Hepatocyte (in vitro differentiated cells): ENCODE measurements at regions not wholly inside any gene's neighbourhood (a gene's known extent, or its start where the extent isn't known, plus 50 kb on each side); places are given as distances from the start of the nearest gene placed in this dataset.

Experiments
- DNase-seq: peaks from one replicate; pipeline ENCODE4 v3.0.0-alpha.2; 2016; ENCODE audit warnings: low spot score
- H2AFZ ChIP-seq: fragments of 200-600 bp; sonication (generic); 2 replicates; pipeline ENCODE4 v1.6.0; 2016; ENCODE audit warnings: antibody characterized with exemption, mild to moderate bottlenecking
- H3K27ac ChIP-seq: fragments of 200-600 bp; sonication (generic); 2 replicates; pipeline ENCODE4 v1.5.1; 2016; ENCODE audit warnings: mild to moderate bottlenecking
- H3K27me3 ChIP-seq: fragments of 200-600 bp; sonication (generic); 2 replicates; pipeline ENCODE4 v1.6.1; 2016
- H3K36me3 ChIP-seq: fragments of 200-600 bp; sonication (generic); replicated peaks from 2 replicates; pipeline ENCODE4 v1.5.1; 2016; ENCODE audit warnings: low read depth; ENCODE audit not compliant: insufficient read depth
- H3K4me1 ChIP-seq: fragments of 200-600 bp; sonication (generic); 2 replicates; pipeline ENCODE4 v1.5.1; 2016; ENCODE audit warnings: mild to moderate bottlenecking, moderate library complexity; ENCODE audit not compliant: insufficient read depth
- H3K4me2 ChIP-seq: fragments of 200-600 bp; sonication (generic); 2 replicates; pipeline ENCODE4 v1.6.0; 2016
- H3K4me3 ChIP-seq: fragments of 200-600 bp; sonication (generic); 2 replicates; pipeline ENCODE4 v1.5.1; 2016; ENCODE audit warnings: mild to moderate bottlenecking
- H3K79me2 ChIP-seq: fragments of 200-600 bp; sonication (generic); 2 replicates; pipeline ENCODE4 v1.6.0; 2017; ENCODE audit warnings: mild to moderate bottlenecking
- H3K9me2 ChIP-seq: fragments of 200-600 bp; sonication (generic); replicated peaks from 2 replicates; pipeline ENCODE4 v1.6.0; 2017; ENCODE audit warnings: mild to moderate bottlenecking; ENCODE audit not compliant: insufficient read depth
- H3K9me3 ChIP-seq: fragments of 200-600 bp; sonication (generic); 2 replicates; pipeline ENCODE4 v1.5.1; 2016; ENCODE audit warnings: low read depth, mild to moderate bottlenecking
- H4K20me1 ChIP-seq: fragments of 200-600 bp; sonication (generic); 2 replicates; pipeline ENCODE4 v1.6.0; 2016; ENCODE audit warnings: mild to moderate bottlenecking; ENCODE audit not compliant: insufficient read depth, poor library complexity, severe bottlenecking
- CTCF ChIP-seq: fragments of 200-600 bp; sonication (generic); IDR thresholded peaks from 2 replicates; pipeline ENCODE4 v1.5.1; 2016; ENCODE audit warnings: antibody characterized with exemption, mild to moderate bottlenecking; ENCODE audit not compliant: poor library complexity
- EZH2 ChIP-seq: fragments of 200-600 bp; sonication (generic); IDR thresholded peaks from 2 replicates; pipeline ENCODE4 v1.6.1; 2016; ENCODE audit warnings: antibody characterized with exemption, mild to moderate bottlenecking, borderline replicate concordance
- EZH2phosphoT487 ChIP-seq: fragments of 200-600 bp; sonication (generic); IDR thresholded peaks from one replicate; pipeline ENCODE4 v1.6.1; 2018; ENCODE audit warnings: antibody characterized with exemption, mild to moderate bottlenecking, low read depth, moderate library complexity; ENCODE audit not compliant: unreplicated experiment, severe bottlenecking
- WGBS: methylation state at CpG from one replicate; pipeline ENCODE4 v1.1.6; 2016; ENCODE audit warnings: low lambda C conversion rate; ENCODE audit errors: missing lambda C conversion rate; 5-methylcytosine and 5-hydroxymethylcytosine counted together

GRCh38 chr15:53833134-53833624 lies 73.7 kb upstream of the WDR72 start:
- Histone ChIP-seq H3K79me2 (no peaks in the 10 kb centered on the region), H3K27me3 (no peaks in the 10 kb centered on the region), H3K36me3 (no peaks in the 10 kb centered on the region), H3K4me3 (no peak overlapping the region), H3K4me1 (peaks cover 66% of the 10 kb centered on the region), H3K9me3 (no peaks in the 10 kb centered on the region), H3K9me2 (no peaks in the 10 kb centered on the region), H3K4me2 (peak overlapping the region; percentile 61), H3K27ac (peak overlapping the region; percentile 89), H2AFZ (no peak overlapping the region), H4K20me1 (no peaks in the 10 kb centered on the region)
- TF ChIP-seq EZH2 (no peak), EZH2phosphoT487 (no peak), CTCF (no peak)
- WGBS: 18% methylated on average over 4 of the region's 4 CpGs
- DNase-seq: peak; percentile 57

GRCh38 chr15:53831907-53832770 lies 72.7 kb upstream of the WDR72 start:
- 20% methylated on average over 5 of the region's 5 CpGs for WGBS
- Histone ChIP-seq H3K36me3 (no peaks in the 10 kb centered on the region), H3K79me2 (no peaks in the 10 kb centered on the region), H3K4me1 (peaks cover 63% of the 10 kb centered on the region), H3K9me3 (no peaks in the 10 kb centered on the region), H2AFZ (no peak overlapping the region), H3K4me3 (no peak overlapping the region), H3K4me2 (peak overlapping the region; percentile 61), H3K27me3 (no peaks in the 10 kb centered on the region), H3K9me2 (no peaks in the 10 kb centered on the region), H4K20me1 (no peaks in the 10 kb centered on the region), H3K27ac (peak overlapping the region; percentile 89)
- TF ChIP-seq EZH2phosphoT487 (no peak), EZH2 (no peak), CTCF (no peak)
- DNase-seq: no peak

- H3K27me3 ChIP-seq: no peaks in the 10 kb centered on the region
- H3K4me2 ChIP-seq: peak overlapping the region; percentile 61
- H3K9me3 ChIP-seq: no peaks in the 10 kb centered on the region
- 23% methylated on average over 17 of the region's 17 CpGs for WGBS
- TF ChIP-seq EZH2phosphoT487 (no peak), CTCF (no peak), EZH2 (no peak)
- H3K4me3 ChIP-seq: no peak overlapping the region
- H3K4me1 ChIP-seq: peaks cover 55% of the 10 kb centered on the region
- DNase-seq: peak; percentile 37
- H2AFZ ChIP-seq: peak overlapping the region; percentile 14
- H3K27ac ChIP-seq: peak overlapping the region; percentile 89
- H4K20me1 ChIP-seq: no peaks in the 10 kb centered on the region
- no peaks in the 10 kb centered on the region for H3K36me3 ChIP-seq
- no peaks in the 10 kb centered on the region for H3K79me2 ChIP-seq
- no peaks in the 10 kb centered on the region for H3K9me2 ChIP-seq
Observed at GRCh38 chr15:53830707-53831386, 71.4 kb upstream of the WDR72 start.
